ENCODE measurements at regions not wholly inside any gene's neighbourhood (a gene's known extent, or its start where the extent isn't known, plus 50 kb on each side); places are given as distances from the start of the nearest gene placed in this dataset.
"Not testable (repeated sequence)": the region's sequence is repeated elsewhere in the genome, so short reads cannot be mapped to it uniquely, and the experiment has no call there.

- TF ChIP-seq EP300 (IDR thresholded peaks at IDR 0.05); CTCF (IDR thresholded peaks at IDR 0.05); POLR2A (IDR thresholded peaks at IDR 0.05; ENCODE audit: low read depth); POLR2AphosphoS5 (IDR thresholded peaks at IDR 0.05): not testable (repeated sequence)
Observed at GRCh38 chr9:41059603-41060002, 68.9 kb downstream of the FOXD4L6 start.

Data from esophagus muscularis mucosa (tissue), 4 donors.